ENCODE measurements at regions not wholly inside any gene's neighbourhood (a gene's known extent, or its start where the extent isn't known, plus 50 kb on each side); places are given as distances from the start of the nearest gene placed in this dataset.

GRCh38 chr21:41064951-41065350, 103.0 kb upstream of the BACE2 start:
- H3K9me2 ChIP-seq (ENCODE audit: low read depth, low read length), result no peaks in the 10 kb centered on the region
- H3K27me3 ChIP-seq (ENCODE audit: insufficient read depth, low read length), result no peaks in the 10 kb centered on the region
- H3K36me3 ChIP-seq (ENCODE audit: insufficient read depth, low read length), result no peaks in the 10 kb centered on the region
- H3K9ac ChIP-seq (ENCODE audit: low read length), result no peak overlapping the region
- no peak overlapping the region for H3K27ac ChIP-seq (ENCODE audit: low read depth, low read length, poor library complexity, severe bottlenecking)
- TF ChIP-seq CTCF (IDR thresholded peaks at IDR 0.05; ENCODE audit: low read length), result no peak
- TF ChIP-seq EZH2 (IDR thresholded peaks at IDR 0.05; ENCODE audit: borderline replicate concordance, low read length), result no peak
- H3K9me3 ChIP-seq (ENCODE audit: low read length), result no peaks in the 10 kb centered on the region
- H3K4me2 ChIP-seq (ENCODE audit: low read length), result no peak overlapping the region
- no peak overlapping the region for H2AFZ ChIP-seq (ENCODE audit: low read length)
- no peaks in the 10 kb centered on the region for H3K4me1 ChIP-seq (ENCODE audit: insufficient read depth, low read length, severe bottlenecking)
- no peaks in the 10 kb centered on the region for H4K20me1 ChIP-seq (ENCODE audit: insufficient read depth, low read length)
- H3F3A ChIP-seq (ENCODE audit: insufficient read depth, low read length), result no peaks in the 10 kb centered on the region
- H3K4me3 ChIP-seq (ENCODE audit: low read depth, low read length, poor library complexity, severe bottlenecking), result no peak overlapping the region
- H3K79me2 ChIP-seq (ENCODE audit: insufficient read depth, low read length), result no peaks in the 10 kb centered on the region

DNA sequence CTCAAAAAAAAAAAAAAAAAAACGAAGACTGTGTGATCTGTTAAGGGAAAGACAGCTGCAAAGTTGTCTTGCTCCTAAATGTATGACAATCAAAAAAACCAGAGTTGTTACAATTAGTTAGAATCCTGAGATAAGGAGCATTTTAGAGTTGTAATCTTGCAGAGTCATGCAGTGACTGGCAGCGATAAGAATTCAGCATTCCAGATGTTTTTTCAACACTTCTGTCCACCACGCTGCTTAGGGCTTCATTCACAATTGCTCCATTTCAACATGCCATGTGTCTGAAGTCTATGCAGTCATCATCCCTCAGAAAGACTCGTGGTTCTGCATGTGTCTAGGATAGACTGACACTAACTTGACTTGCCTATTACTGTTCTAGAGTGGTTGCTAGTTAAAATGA, 102.4 kb upstream of the BACE2 start:
- Histone ChIP-seq H3K79me2 (ENCODE audit: insufficient read depth, low read length) (no peaks in the 10 kb centered on the region), H3K36me3 (ENCODE audit: insufficient read depth, low read length) (no peaks in the 10 kb centered on the region), H3K4me2 (ENCODE audit: low read length) (no peak overlapping the region), H3K4me1 (ENCODE audit: insufficient read depth, low read length, severe bottlenecking) (no peaks in the 10 kb centered on the region), H3K4me3 (ENCODE audit: low read depth, low read length, poor library complexity, severe bottlenecking) (no peak overlapping the region), H3K9ac (ENCODE audit: low read length) (no peak overlapping the region), H3K27ac (ENCODE audit: low read depth, low read length, poor library complexity, severe bottlenecking) (no peak overlapping the region), H2AFZ (ENCODE audit: low read length) (no peak overlapping the region), H3K27me3 (ENCODE audit: insufficient read depth, low read length) (no peaks in the 10 kb centered on the region), H3F3A (ENCODE audit: insufficient read depth, low read length) (no peaks in the 10 kb centered on the region), H3K9me3 (ENCODE audit: low read length) (no peaks in the 10 kb centered on the region), H4K20me1 (ENCODE audit: insufficient read depth, low read length) (no peaks in the 10 kb centered on the region), H3K9me2 (ENCODE audit: low read depth, low read length) (no peaks in the 10 kb centered on the region)
- no peak for TF ChIP-seq CTCF (IDR thresholded peaks at IDR 0.05; ENCODE audit: low read length)
- TF ChIP-seq EZH2 (IDR thresholded peaks at IDR 0.05; ENCODE audit: borderline replicate concordance, low read length), result no peak

- H3K4me1 ChIP-seq (ENCODE audit: insufficient read depth, low read length, severe bottlenecking), result no peaks in the 10 kb centered on the region
- no peaks in the 10 kb centered on the region for H3K9me2 ChIP-seq (ENCODE audit: low read depth, low read length)
- H3F3A ChIP-seq (ENCODE audit: insufficient read depth, low read length), result no peaks in the 10 kb centered on the region
- H3K9me3 ChIP-seq (ENCODE audit: low read length), result no peaks in the 10 kb centered on the region
- no peaks in the 10 kb centered on the region for H3K27me3 ChIP-seq (ENCODE audit: insufficient read depth, low read length)
- H3K9ac ChIP-seq (ENCODE audit: low read length), result no peak overlapping the region
- TF ChIP-seq CTCF (IDR thresholded peaks at IDR 0.05; ENCODE audit: low read length), result no peak
- TF ChIP-seq EZH2 (IDR thresholded peaks at IDR 0.05; ENCODE audit: borderline replicate concordance, low read length), result no peak
- H3K4me2 ChIP-seq (ENCODE audit: low read length), result no peak overlapping the region
- H4K20me1 ChIP-seq (ENCODE audit: insufficient read depth, low read length), result no peaks in the 10 kb centered on the region
- no peak overlapping the region for H2AFZ ChIP-seq (ENCODE audit: low read length)
- no peak overlapping the region for H3K4me3 ChIP-seq (ENCODE audit: low read depth, low read length, poor library complexity, severe bottlenecking)
- no peaks in the 10 kb centered on the region for H3K79me2 ChIP-seq (ENCODE audit: insufficient read depth, low read length)
- no peak overlapping the region for H3K27ac ChIP-seq (ENCODE audit: low read depth, low read length, poor library complexity, severe bottlenecking)
- H3K36me3 ChIP-seq (ENCODE audit: insufficient read depth, low read length), result no peaks in the 10 kb centered on the region
Observed at GRCh38 chr21:41066086-41066938, 101.6 kb upstream of the BACE2 start.
